ENCODE measurements at regions not wholly inside any gene's neighbourhood (a gene's known extent, or its start where the extent isn't known, plus 50 kb on each side); places are given as distances from the start of the nearest gene placed in this dataset.

GRCh38 chr6:5899216-5900045, 107.3 kb downstream of the NRN1 start:
- no peak for TF ChIP-seq CTCF (optimal IDR thresholded peaks at IDR 0.05 in 1 of 3, IDR thresholded peaks at IDR 0.05 in 1 of 3, conservative IDR thresholded peaks at IDR 0.05 in 1 of 3; ENCODE audit: extremely low read depth in 1 of 3, insufficient read depth in 2 of 3, low read length in 3 of 3)
- no peak for TF ChIP-seq EZH2 (IDR thresholded peaks at IDR 0.05; ENCODE audit: low read length)

Measured in keratinocyte (primary cell).